ENCODE measurements at regions not wholly inside any gene's neighbourhood (a gene's known extent, or its start where the extent isn't known, plus 50 kb on each side); places are given as distances from the start of the nearest gene placed in this dataset.
"Not testable (repeated sequence)": the region's sequence is repeated elsewhere in the genome, so short reads cannot be mapped to it uniquely, and the experiment has no call there.

DNA sequence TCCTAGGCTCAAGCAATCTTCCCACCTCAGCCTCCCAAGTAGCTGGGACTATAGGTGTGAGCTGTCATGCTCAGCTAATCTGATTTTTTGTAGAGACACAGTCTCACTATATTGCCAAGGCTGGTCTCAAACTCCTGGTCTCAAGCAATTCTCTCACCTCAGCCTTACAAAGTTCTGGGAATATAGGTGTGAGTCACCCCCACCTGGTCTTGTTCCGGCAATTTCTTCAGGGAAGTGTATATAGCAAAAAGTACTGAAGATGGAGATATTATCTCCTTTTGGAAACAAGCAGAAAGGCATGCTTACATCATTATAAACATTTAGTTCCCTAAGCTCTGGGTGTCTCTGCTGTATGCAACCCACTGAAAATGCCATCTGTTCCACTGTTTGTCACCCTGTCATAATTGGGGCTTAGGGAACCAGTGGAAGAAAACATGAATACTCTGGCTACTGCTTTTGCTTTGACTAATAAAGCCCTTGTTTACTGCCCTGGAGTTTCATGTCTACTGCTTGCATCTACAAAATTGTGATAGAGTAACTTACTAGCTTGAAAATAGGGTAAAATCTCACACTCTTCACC, 940.2 kb downstream of the GALC start:
- DNase-seq (ENCODE audit: low read depth) = no peak

DNA sequence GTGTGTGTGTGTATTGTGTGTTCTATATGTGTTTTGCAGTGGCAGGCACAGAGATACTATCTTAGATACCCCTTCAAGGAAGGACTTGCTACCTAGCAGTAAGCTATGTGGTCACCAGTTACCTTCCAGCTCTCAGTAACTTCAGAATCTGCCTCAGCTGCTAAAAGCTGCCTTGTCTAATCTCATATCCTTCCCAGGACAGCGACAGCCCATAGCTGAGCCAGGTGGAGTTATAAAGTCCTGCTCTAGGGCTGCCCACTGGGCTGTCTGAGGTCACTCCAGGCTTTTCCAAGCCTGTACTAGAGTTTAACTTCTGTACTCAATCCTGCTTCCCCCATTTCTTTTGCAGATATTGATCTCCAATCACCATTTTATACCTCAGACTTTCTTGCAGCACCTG, 942.6 kb downstream of the GALC start:
- no peak for DNase-seq (ENCODE audit: low read depth)

DNA sequence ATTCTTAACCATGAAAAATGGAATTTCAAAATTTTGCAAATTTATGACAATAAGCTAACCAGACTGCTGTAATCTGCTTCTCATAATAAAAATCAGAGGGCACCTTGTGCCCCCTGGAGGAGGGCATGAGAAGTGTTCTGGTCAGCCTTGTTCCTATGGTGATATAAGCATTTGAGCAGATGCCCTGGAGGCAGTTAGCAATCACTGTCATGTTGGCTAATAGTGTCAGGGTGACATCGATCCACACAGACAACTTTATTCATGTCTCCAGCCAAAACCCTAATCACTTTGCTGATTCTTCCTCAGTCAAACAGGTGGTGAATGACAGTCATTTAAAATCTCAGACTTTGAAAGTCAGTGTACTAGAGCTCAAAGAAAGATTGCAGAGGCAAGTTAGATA, 943.0 kb downstream of the GALC start:
- DNase-seq (ENCODE audit: low read depth) = peak; percentile 3

DNA sequence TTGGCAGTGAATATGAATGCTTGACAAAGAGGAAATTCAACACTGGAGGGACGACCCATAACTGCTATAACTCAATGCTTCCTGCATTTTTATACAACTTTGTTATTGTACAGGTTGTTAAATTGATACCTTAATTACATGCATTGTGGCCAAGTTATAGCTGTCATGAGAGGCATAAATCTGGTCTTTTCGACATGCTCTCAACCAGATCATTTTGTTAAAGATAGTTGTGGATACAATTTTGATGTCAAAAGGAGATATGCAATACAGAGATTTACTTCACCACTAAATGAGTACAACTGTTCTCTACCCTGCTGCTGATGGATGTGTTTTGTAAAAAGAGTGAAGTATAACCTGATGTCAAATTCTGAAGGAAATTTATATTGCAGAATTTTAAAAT, 946.0 kb downstream of the GALC start:
- DNase-seq (ENCODE audit: low read depth) = no peak

DNA sequence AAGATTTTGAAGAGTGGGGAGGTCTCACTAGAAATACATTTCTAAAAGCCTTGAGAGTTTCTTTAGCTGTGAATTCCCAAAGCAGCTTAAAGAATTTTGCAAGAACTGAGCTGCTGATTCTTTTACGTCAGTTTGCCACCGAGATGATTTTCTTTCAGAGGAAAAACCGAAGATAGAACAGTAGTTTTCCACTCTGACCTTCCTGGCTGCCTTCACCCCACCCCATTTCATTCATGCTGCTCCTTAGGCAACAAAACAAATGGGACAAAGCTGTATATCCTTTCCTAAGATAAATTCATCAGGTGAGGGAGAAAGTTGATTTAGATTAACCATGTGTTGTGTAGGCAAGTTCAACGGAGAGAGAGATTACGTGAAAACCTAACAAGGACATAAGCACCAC, 947.0 kb downstream of the GALC start:
- DNase-seq (ENCODE audit: low read depth) = no peak

DNA sequence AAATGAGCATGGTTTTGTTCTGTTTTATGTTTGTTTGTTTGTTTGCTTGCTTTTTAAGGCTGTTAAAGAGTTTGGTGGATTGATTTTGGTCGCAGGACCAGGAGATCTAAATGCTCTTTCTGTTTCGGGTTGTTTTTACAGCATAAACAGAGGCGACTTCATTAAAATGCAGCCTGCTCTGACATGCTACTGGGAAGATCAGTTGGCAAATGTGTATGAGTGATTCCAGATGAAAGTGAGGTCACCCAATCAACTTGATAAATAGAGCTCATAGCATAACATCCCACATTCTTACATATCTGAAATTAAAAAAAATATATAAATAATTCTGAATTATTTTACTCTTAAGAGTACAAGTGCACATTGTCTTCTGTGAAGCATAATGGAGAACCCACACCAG, 947.7 kb downstream of the GALC start:
- DNase-seq (ENCODE audit: low read depth) = no peak

DNA sequence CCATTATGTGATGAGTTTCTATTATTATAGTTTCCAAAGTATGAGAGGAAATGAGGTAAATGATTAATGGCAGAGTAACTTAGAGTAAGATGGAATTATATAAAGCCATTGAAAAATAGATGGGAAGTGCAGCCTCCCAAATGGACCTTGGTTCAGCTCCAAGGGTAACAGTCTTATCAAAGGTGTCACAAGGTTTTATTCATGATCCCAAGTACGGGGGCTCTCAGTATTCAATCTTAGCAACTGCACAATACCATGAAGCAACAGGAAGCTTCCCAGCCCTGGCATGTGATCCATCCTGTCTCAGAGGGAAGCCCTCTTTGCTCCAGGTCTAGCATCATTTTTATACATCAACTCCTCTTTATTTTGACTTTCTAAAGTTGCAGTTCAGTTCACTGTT, 948.2 kb downstream of the GALC start:
- no peak for DNase-seq (ENCODE audit: low read depth)

DNA sequence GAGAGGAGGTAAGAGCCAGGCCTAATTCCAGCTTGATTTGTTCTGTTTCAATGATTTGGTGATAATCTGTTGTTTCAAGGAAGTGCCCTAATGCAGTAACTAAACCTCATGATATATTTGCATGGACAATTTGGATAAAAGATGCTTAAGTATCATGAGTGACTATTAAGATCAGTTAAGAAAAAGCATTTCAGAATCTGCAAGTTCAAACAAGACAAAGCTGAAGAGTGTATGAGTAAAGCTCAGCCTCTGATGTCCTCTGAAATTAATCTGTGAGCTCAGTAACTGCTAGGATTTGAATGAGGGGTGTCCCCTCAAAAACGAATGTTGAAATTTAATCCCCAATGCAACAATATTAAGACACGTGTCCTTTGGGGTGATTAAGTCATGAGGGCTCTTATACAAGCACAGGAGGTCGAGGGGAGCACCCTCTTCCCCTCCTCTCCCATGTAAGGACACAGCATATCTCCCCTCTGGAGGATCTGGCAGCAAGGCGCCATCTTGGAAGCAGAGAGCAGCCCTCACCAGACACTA, 949.2 kb downstream of the GALC start:
- DNase-seq (ENCODE audit: low read depth) = no peak

DNA sequence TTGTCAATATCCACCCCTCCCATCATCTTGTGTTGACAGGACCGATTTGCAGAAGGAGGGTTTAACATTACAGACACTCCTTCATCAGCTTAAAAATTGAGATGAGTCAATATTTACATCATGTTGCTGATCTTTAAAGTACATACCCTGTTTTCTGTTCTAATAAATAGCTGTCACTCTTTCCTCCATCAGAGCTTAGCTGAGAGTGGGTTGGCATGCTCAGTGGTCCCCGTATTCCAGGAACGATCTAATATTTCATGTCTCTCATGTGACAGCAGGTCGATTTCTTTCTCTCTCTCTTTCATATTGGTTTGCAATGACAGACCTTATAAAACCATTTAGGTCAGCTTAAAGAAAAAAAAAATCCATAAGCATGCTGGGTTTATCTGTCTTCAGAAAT, 950.6 kb downstream of the GALC start:
- DNase-seq (ENCODE audit: low read depth) = no peak

DNA sequence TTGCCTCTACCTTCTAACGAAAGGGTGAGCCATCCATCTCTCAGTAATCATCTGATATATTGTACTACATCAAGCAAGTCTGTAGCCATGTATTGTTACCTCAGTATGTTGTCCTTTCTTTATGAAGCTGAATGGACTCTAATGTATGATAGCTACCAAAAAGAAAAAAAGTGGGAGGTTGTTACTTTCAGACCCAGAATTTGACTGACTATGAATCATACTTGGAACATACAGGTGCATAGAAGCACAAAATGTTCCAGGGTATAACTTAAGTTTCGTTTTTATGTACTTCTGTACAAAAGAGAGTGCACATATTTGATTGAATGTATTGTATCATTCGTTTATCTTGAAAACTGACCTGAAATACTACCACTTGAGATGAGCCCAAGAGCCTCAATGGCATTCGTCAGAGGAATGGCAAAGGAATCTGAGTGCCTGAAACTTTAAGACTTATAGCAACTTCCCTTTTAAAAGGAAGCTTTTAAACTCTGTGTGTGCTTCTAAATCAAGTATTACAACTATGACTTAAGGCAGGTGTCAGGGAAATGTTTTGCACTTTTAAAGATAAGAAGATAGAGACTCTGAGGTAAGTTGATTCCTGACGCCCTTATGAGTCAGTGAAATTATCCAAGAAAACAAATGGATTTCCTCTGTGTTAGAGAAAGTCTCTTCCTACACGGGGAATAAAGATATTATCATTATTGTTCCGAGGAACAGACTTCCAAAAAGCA, 951.5 kb downstream of the GALC start:
- no peak for DNase-seq (ENCODE audit: low read depth)

DNA sequence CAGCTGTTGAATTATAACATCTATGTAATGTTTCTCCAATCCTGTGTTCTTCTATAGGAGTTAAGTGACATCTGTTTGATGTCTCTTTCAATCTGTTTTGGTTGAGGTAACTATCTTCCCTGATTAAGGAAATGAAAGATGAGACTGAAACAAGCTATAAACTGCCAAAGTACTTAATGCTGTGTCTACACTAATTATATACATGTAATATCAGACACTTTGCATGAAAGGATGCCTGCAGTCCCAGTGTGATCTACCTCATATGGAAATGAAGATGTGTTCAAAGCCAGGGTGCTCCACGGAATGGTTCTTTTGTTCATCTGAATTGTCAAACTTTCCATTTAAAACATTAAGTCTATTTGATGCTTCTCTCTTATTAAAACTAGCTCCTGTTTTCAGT, 958.3 kb downstream of the GALC start:
- no peak for DNase-seq (ENCODE audit: low read depth)

DNA sequence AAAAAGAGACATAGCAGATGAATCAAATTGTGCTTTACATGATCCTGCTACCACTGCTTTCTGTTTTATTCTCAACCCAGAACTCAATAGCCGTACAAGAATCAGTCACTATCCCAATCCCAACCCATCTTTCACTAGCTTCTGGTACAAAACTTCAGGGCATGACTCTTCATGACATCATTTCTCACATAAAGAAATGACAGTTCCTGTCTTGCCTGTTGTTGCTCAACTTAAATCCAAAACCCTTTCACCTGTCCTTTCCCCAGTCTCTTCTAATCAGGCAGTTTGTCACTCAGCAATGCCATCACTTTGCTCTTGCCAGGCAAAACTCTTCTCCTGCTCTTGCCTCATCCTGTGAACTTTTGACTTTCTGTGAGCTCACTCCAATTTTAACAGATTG, 962.8 kb downstream of the GALC start:
- no peak for DNase-seq (ENCODE audit: low read depth)

DNA sequence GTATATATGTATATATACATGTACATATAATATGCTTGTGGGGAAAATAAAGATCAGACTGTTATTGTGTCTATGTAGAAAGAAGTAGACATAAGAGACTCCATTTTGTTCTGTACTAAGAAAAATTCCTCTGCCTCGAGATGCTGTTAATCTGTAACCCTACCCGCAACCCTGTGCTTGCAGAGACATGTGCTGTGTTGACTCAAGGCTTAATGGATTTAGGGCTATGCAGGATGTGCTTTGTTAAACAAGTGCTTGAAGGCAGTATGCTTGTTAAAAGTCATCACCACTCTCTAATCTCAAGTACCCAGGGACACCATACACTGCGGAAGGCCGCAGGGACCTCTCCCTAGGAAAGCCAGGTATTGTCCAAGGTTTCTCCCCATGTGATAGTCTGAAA, 972.9 kb downstream of the GALC start:
- DNase-seq (ENCODE audit: low read depth) = not testable (repeated sequence)

DNA sequence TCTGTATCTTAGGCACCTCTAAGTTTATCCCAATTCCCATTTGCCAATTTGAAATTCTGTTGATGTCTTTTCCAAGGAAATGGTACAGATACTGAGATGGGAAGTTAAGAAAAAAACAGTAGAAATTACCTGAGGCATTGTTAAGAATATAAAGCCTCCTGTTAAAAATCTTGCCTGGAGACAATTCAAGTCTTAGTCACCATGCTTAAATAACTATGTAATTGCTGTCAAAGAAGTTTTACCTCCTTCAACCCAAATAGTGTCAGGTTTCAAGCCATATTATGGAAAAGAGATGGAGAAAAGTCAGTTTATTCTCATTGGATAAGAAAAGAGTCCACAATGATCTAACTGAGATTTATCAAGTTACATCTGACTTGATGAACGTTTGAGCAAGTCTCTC, 974.7 kb downstream of the GALC start:
- DNase-seq (ENCODE audit: low read depth) = no peak

DNA sequence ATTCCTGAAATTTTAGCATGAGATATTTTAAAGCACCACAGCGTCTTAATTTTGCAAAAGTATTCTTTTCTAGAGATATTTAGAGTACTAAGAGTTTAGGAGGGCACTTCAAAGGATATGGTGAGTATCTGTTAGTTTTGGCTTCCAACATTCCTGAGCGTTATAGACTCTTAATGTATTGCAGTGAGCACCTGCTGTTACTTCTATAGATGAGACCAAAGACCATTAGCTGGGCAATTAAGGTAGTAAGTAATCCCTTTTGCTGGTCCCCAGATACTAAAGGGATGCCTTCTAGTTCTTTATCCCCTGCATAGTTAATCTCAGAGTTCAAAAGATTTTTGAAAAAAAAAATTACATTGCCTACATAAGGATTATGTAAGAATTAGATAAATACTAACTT, 975.6 kb downstream of the GALC start:
- DNase-seq (ENCODE audit: low read depth) = no peak

DNA sequence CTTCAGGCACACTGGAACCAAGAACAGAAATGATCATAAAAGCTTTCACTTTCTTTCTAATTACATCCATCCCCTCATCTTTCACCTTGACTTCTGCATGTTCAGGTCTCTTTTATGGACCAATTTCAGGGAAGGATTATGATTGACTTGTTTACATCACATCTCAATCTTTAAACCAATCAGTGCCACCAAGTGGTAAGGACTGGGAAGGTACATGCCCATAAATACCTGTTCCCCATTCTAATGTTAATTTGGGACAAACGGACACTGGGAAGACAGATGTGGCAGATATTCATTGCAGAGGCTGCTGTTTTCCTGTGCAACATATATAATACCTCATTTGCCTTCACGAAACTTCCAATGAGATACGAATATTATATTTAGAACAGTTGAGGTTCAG, 978.1 kb downstream of the GALC start:
- no peak for DNase-seq (ENCODE audit: low read depth)

DNA sequence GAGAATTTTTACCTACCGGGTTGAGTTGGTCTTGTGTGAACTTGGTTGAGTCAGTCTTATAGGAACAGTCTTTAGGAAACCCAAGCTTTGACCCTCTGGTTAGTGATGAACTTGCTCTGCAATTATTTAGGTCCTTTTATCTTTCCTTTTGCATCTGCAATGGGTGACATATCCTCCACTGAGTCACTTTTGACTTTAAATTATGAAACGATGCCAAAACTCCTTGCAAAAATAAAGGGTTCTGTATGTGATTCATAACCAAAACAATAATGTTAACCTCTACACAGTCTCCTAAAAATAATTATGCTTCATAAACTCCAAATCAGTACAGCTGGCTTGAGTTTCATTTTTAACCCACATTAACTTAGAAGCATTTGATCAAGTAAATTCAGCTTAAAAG, 979.4 kb downstream of the GALC start:
- DNase-seq (ENCODE audit: low read depth) = peak; percentile 12

DNA sequence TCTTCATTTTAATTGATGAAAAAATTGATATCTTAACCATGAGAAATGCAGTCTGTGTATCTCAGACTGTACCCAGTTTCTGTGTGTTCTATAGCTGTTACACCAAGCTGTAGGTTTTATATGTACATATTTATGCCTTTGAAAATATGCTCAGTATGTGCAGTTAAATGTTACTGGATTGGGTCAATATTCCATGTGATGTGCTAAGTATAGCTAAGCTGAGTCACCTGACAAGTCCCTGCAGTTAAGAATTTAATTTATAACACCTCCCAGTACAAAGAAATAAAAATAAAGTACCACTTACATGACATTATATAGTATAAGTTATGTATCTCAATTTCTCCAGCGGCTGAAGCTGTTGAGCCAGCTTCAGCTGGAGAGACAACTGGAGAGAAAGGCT, 984.0 kb downstream of the GALC start:
- no peak for DNase-seq (ENCODE audit: low read depth)

DNA sequence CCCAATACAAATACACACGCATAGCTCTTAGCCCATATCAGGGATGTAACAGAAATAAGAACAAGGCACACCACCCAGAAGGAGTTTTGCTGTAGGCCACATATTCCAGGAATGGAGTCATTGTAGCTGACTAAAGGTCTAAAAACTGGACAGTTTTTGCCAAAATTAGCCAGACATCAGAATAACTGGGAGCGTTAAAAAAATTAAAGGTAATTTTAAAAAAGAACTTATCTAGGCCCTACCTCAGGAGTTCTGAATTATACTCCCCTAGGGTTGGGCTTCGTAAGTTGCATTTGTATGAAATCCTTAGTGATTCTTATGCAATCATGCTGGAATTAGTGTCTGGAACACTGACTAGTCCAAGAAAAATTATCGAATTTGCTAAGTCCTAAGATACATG, 987.7 kb downstream of the GALC start:
- no peak for DNase-seq (ENCODE audit: low read depth)

DNA sequence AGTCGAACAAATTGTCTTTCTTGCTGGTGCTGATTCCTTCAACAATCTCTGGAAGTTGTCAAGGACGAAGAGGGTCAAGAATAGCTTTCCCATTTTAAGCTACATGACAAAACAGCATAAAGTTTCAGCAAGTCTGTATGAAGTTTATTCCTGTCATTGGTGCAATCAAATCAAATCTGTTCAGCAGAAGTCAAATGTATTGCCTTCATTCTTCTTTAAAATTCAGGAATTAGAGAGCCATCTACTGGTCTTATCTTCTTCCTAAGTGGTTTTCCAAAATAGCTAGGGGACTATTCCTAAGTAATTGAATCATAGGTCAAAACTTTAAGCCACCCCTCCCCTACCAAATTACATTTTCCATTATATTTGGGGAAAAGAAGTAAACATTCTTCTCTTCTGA, 990.2 kb downstream of the GALC start:
- no peak for DNase-seq (ENCODE audit: low read depth)

DNA sequence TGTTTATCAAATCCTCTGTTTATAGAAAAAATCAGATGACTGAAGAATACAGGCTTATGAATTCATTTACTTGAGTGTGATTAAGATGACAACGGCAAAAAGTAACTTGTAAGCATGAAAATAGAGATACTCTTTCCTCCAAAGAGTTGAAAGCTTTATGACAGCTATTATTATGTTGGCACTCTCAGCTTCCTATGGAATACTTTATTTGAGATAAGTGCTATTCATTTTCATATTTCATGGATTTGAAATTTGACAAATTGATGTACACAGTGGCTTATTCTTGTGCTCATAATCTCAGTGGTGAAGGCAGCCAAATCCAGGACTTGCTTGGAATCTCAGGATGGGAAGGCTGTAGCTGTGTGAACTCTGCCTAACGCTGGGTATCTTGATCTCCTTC, 991.6 kb downstream of the GALC start:
- DNase-seq (ENCODE audit: low read depth) = no peak

DNA sequence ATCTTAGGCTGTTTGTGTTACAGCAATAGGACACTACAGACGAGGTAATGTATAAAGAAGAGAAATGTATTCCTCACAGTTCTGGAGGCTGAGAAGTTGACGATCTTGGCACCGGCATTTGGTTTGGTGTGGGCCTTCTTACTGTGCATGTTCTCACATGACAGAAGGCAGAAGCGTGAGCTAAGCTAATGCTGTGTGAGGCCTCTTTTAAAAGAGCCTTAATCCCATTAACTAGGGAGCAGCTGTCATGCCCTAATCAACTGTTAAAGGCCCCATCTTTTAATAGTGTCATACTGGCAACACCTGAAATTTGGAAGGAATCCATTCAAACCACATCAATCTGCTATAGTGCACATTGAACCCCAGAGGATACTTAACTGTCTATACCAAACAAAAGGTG, 992.9 kb downstream of the GALC start:
- DNase-seq (ENCODE audit: low read depth) = no peak

DNA sequence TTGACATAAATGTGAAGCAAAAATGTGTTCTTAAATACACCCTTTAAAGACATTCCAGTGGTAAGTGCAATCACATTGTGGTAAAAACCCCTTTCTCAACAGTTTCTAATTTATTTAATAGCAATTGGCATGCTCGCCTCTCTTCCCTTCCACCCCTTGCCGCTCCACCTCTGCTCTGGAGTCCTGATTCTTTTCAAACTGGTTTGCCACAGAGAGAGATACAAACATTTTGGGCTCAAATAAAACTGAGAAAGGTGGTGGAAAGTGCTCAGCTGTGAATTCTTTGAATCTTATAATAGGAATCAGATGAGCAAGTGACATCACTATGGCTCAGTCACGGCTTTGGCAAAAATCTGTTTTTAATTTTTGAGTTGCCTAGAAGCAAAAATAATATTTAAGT, 993.9 kb downstream of the GALC start:
- DNase-seq (ENCODE audit: low read depth) = no peak

DNA sequence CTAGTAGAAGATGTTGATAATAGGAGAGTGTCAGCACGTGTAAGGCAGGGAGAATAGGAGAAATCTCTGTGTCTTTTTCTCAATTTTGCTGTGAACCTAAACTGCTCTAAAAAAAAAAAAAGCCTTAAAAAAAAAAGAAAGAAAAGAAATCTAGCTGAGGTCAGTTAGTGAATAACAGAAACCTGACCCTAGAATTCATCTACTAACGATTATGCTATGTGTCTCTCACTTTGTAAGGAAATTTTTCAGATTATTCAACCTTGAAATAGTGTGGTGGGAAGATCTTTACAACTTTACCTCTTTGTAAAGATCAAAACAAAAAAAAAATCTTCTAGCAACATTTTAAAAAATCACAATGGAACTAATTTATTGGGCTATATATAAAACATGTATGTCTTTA, 995.7 kb downstream of the GALC start:
- DNase-seq (ENCODE audit: low read depth) = no peak

All from iris pigment epithelial cell (primary cell).